ENCODE measurements at regions not wholly inside any gene's neighbourhood (a gene's known extent, or its start where the extent isn't known, plus 50 kb on each side); places are given as distances from the start of the nearest gene placed in this dataset.

DNA sequence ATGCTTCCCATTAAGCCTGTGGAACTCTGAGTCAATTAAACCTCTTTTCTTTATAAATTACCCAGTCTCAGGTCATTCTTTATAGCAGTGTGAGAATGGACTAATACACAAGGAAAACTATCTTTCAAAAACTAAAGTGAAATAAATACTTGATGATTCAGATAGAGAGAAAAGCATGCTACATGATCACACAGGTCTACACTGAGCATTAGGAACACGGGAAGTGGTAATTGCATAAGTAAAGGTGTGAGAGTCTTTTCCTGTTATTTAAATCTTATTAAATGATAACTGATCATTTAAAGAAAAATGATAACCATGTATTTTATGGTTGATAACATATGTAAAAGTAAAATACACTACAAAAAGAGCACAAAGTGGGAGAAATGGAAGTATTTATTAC is 812.0 kb upstream of the RAB6C start:
- Histone ChIP-seq H3K27me3 (replicated peaks; ENCODE audit: control insufficient read depth, insufficient read depth, low read length, poor library complexity, severe bottlenecking) (no peaks in the 10 kb centered on the region), H3K27ac (ENCODE audit: insufficient read depth, low read length, poor library complexity, severe bottlenecking) (no peak overlapping the region), H3K9me3 (ENCODE audit: control insufficient read depth, low read length) (no peaks in the 10 kb centered on the region), H3K4me1 (ENCODE audit: control insufficient read depth, insufficient read depth, low read length, poor library complexity, severe bottlenecking) (no peaks in the 10 kb centered on the region), H3K4me3 (ENCODE audit: insufficient read depth, low read depth, low read length, poor library complexity, severe bottlenecking) (no peak overlapping the region), H3K36me3 (ENCODE audit: control insufficient read depth, insufficient read depth, low read length) (no peaks in the 10 kb centered on the region)
- no peak for DNase-seq

DNA sequence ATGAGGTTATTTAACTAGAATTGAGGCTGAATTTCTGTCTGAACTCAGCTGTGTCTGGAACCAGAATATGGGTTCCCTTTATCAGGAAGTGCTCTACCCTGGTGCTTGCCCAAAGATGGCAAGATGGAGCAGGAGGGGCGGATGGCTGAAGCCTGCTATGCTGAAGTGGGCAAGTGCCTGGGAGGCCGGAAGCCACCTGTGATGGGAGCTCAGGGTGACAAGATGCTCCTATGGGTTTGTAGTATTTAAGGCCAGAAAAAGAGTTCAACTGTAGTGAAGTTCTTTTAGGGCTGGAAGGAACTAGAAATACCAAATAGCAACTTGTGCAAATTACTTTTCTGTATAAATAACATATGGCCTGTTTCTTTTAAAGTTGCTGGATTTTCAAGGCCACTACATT is 808.9 kb upstream of the RAB6C start:
- Histone ChIP-seq H3K27me3 (replicated peaks; ENCODE audit: control insufficient read depth, insufficient read depth, low read length, poor library complexity, severe bottlenecking) (no peaks in the 10 kb centered on the region), H3K9me3 (ENCODE audit: control insufficient read depth, low read length) (no peaks in the 10 kb centered on the region), H3K27ac (ENCODE audit: insufficient read depth, low read length, poor library complexity, severe bottlenecking) (no peak overlapping the region), H3K36me3 (ENCODE audit: control insufficient read depth, insufficient read depth, low read length) (no peaks in the 10 kb centered on the region), H3K4me3 (ENCODE audit: insufficient read depth, low read depth, low read length, poor library complexity, severe bottlenecking) (no peak overlapping the region), H3K4me1 (ENCODE audit: control insufficient read depth, insufficient read depth, low read length, poor library complexity, severe bottlenecking) (no peaks in the 10 kb centered on the region)
- DNase-seq: no peak

DNA sequence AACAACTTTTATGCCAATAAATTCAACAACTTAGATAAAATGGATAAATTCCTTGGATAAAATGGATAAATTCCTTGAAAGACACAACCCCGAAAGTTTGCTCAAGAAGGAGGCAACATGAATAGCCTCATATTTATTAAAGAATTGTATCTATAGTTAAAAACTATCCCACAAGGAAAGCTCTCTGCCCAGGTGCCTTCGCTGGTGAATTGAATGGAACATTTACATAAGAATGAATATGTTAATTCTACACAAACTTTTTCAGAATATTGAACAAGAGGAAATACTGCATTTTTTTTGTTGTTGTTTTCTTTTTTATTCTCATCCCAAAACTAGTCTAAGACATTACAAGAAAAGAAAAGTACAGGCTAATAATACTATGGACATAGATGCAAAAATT is 805.3 kb upstream of the RAB6C start:
- no peaks in the 10 kb centered on the region for H3K27me3 ChIP-seq (replicated peaks; ENCODE audit: control insufficient read depth, insufficient read depth, low read length, poor library complexity, severe bottlenecking)
- H3K4me1 ChIP-seq (ENCODE audit: control insufficient read depth, insufficient read depth, low read length, poor library complexity, severe bottlenecking): no peaks in the 10 kb centered on the region
- DNase-seq: no peak
- no peaks in the 10 kb centered on the region for H3K9me3 ChIP-seq (ENCODE audit: control insufficient read depth, low read length)
- H3K27ac ChIP-seq (ENCODE audit: insufficient read depth, low read length, poor library complexity, severe bottlenecking): no peak overlapping the region
- no peak overlapping the region for H3K4me3 ChIP-seq (ENCODE audit: insufficient read depth, low read depth, low read length, poor library complexity, severe bottlenecking)
- no peaks in the 10 kb centered on the region for H3K36me3 ChIP-seq (ENCODE audit: control insufficient read depth, insufficient read depth, low read length)

DNA sequence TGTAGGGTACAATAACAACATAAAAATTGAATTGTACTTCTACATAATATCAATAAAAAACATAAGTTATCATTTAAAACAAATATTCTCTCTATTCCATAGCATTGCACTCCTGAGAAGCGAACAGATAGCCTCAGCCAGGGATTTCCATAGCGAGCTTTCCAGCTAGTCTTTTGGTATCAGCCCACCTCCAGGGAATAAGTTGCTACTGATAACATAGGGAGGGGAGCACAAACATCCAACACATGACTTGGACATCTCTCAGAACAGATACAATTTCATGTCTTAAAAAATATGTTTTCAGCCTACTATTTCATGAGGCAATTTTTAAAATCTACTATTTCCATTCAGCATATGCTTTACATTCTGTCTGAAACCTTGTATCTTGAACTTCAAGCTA is 804.4 kb upstream of the RAB6C start:
- Histone ChIP-seq H3K27me3 (replicated peaks; ENCODE audit: control insufficient read depth, insufficient read depth, low read length, poor library complexity, severe bottlenecking) (no peaks in the 10 kb centered on the region), H3K9me3 (ENCODE audit: control insufficient read depth, low read length) (no peaks in the 10 kb centered on the region), H3K27ac (ENCODE audit: insufficient read depth, low read length, poor library complexity, severe bottlenecking) (no peak overlapping the region), H3K4me1 (ENCODE audit: control insufficient read depth, insufficient read depth, low read length, poor library complexity, severe bottlenecking) (no peaks in the 10 kb centered on the region), H3K36me3 (ENCODE audit: control insufficient read depth, insufficient read depth, low read length) (no peaks in the 10 kb centered on the region), H3K4me3 (ENCODE audit: insufficient read depth, low read depth, low read length, poor library complexity, severe bottlenecking) (no peak overlapping the region)
- DNase-seq: no peak

DNA sequence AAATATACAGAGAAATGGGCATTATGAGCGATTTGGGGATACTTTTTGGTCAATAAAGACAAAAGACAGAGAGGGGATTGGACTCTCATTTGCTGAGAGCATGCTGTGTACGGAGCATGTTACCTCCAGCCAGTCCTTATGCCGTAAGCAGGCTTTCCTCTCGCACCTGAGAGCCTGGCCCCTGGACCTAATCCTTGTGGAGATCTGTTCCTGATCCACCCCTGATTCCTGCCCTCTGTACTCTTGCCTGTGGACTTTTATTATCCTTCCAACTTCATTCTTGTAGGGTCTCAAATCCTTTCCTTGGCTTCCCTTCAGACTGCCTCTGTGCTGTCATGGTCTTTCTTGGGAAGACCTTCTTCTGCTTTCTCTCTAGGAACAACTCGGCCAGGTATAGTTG is 803.1 kb upstream of the RAB6C start:
- Histone ChIP-seq H3K36me3 (ENCODE audit: control insufficient read depth, insufficient read depth, low read length) (no peaks in the 10 kb centered on the region), H3K27me3 (replicated peaks; ENCODE audit: control insufficient read depth, insufficient read depth, low read length, poor library complexity, severe bottlenecking) (no peaks in the 10 kb centered on the region), H3K9me3 (ENCODE audit: control insufficient read depth, low read length) (no peaks in the 10 kb centered on the region), H3K27ac (ENCODE audit: insufficient read depth, low read length, poor library complexity, severe bottlenecking) (no peak overlapping the region), H3K4me1 (ENCODE audit: control insufficient read depth, insufficient read depth, low read length, poor library complexity, severe bottlenecking) (no peaks in the 10 kb centered on the region), H3K4me3 (ENCODE audit: insufficient read depth, low read depth, low read length, poor library complexity, severe bottlenecking) (no peak overlapping the region)
- no peak for DNase-seq

DNA sequence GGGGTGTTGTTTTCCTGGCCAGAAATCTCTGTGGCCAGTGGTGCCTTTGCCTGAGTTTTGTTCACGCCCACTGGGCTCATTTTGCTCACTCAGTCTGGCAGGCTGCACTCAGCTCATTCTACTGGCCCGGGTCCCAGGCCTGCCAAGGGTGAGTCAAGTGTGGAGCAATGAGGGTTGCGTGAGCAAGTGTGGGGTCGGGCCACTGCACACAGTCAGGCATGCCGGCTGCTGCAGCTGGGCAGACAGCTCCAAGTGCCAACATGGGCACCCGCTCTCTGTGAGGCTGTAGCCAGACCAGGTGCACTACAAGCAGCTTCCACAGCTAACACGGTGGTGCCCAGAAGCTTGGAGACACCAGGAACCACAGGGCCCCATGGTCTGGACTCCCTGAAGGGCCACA is 801.1 kb upstream of the RAB6C start:
- H3K4me1 ChIP-seq (ENCODE audit: control insufficient read depth, insufficient read depth, low read length, poor library complexity, severe bottlenecking): no peaks in the 10 kb centered on the region
- H3K27me3 ChIP-seq (replicated peaks; ENCODE audit: control insufficient read depth, insufficient read depth, low read length, poor library complexity, severe bottlenecking): no peaks in the 10 kb centered on the region
- H3K9me3 ChIP-seq (ENCODE audit: control insufficient read depth, low read length): no peaks in the 10 kb centered on the region
- H3K27ac ChIP-seq (ENCODE audit: insufficient read depth, low read length, poor library complexity, severe bottlenecking): no peak overlapping the region
- H3K4me3 ChIP-seq (ENCODE audit: insufficient read depth, low read depth, low read length, poor library complexity, severe bottlenecking): no peak overlapping the region
- H3K36me3 ChIP-seq (ENCODE audit: control insufficient read depth, insufficient read depth, low read length): no peaks in the 10 kb centered on the region
- DNase-seq: no peak

DNA sequence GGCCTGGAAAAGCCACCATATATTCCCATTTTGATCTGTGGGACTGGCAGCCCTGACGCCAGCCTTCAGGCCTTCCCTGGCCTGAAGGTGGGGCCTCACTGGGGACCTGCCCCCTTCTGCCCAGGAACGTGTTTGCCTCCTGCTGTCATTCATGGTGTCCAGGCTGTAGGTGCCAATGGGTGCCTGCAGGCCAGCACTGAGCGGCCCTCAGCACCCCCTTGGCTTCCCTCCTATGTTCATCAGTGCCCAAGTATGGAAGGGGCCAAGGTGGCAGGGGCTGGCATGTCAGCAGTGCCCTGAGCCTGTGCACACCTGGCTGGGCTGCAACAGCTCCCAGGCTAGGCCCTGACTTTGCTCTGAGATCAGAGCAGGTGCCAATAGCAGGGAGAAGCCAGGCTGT is 800.3 kb upstream of the RAB6C start:
- no peak overlapping the region for H3K27ac ChIP-seq (ENCODE audit: insufficient read depth, low read length, poor library complexity, severe bottlenecking)
- DNase-seq: no peak
- H3K4me1 ChIP-seq (ENCODE audit: control insufficient read depth, insufficient read depth, low read length, poor library complexity, severe bottlenecking): no peaks in the 10 kb centered on the region
- no peak overlapping the region for H3K4me3 ChIP-seq (ENCODE audit: insufficient read depth, low read depth, low read length, poor library complexity, severe bottlenecking)
- no peaks in the 10 kb centered on the region for H3K36me3 ChIP-seq (ENCODE audit: control insufficient read depth, insufficient read depth, low read length)
- no peaks in the 10 kb centered on the region for H3K9me3 ChIP-seq (ENCODE audit: control insufficient read depth, low read length)
- H3K27me3 ChIP-seq (replicated peaks; ENCODE audit: control insufficient read depth, insufficient read depth, low read length, poor library complexity, severe bottlenecking): no peaks in the 10 kb centered on the region

DNA sequence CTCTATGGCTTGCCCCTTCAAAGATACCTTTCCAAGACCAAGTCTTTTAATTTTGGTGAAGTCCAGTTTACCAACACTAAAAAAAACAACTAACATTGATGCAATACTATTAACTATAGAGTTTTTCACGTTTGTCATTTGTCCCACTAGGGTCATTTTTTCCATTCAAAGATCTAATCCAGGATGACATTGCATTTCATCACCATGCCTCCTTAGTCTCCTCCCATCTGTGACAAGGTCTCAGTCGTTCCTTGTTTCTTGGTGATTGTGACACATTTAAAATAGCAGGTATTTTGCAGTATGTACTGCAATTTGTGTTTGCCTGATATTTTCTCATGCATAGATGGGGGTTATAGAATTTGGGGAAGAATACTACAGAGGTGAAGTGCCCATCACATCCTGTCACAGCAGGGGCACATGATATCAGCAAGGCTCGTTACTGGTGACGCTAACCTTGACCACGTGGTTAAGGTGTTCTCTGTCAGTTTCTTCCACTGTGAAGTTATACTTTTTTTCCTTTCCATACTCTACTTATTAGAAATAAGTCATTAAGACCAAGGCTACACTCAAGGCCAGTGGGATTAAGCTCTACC is 799.2 kb upstream of the RAB6C start:
- Histone ChIP-seq H3K27me3 (replicated peaks; ENCODE audit: control insufficient read depth, insufficient read depth, low read length, poor library complexity, severe bottlenecking) (no peaks in the 10 kb centered on the region), H3K27ac (ENCODE audit: insufficient read depth, low read length, poor library complexity, severe bottlenecking) (no peak overlapping the region), H3K9me3 (ENCODE audit: control insufficient read depth, low read length) (no peaks in the 10 kb centered on the region), H3K4me1 (ENCODE audit: control insufficient read depth, insufficient read depth, low read length, poor library complexity, severe bottlenecking) (no peaks in the 10 kb centered on the region), H3K36me3 (ENCODE audit: control insufficient read depth, insufficient read depth, low read length) (no peaks in the 10 kb centered on the region), H3K4me3 (ENCODE audit: insufficient read depth, low read depth, low read length, poor library complexity, severe bottlenecking) (no peak overlapping the region)
- no peak for DNase-seq

DNA sequence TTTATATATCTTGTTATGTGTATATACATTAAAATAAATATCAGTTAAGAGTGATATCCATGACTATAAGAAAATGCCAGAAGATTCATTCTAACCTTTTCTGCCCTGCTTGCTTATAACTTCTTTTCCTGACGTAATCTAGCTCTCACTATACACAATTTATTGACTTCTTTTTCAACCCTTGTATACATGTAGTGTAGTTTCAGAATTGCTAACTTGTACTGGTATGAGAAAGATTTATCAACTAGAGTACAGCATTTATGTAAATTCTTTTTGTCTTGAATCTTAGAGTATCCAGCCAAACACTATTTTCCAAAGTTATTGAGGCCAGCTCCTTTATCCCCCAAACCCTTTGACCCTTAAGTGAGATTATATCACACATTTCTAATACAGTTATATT is 798.0 kb upstream of the RAB6C start:
- H3K4me3 ChIP-seq (ENCODE audit: insufficient read depth, low read depth, low read length, poor library complexity, severe bottlenecking): no peak overlapping the region
- no peak for DNase-seq
- H3K9me3 ChIP-seq (ENCODE audit: control insufficient read depth, low read length): no peaks in the 10 kb centered on the region
- no peaks in the 10 kb centered on the region for H3K4me1 ChIP-seq (ENCODE audit: control insufficient read depth, insufficient read depth, low read length, poor library complexity, severe bottlenecking)
- no peaks in the 10 kb centered on the region for H3K36me3 ChIP-seq (ENCODE audit: control insufficient read depth, insufficient read depth, low read length)
- no peak overlapping the region for H3K27ac ChIP-seq (ENCODE audit: insufficient read depth, low read length, poor library complexity, severe bottlenecking)
- no peaks in the 10 kb centered on the region for H3K27me3 ChIP-seq (replicated peaks; ENCODE audit: control insufficient read depth, insufficient read depth, low read length, poor library complexity, severe bottlenecking)

DNA sequence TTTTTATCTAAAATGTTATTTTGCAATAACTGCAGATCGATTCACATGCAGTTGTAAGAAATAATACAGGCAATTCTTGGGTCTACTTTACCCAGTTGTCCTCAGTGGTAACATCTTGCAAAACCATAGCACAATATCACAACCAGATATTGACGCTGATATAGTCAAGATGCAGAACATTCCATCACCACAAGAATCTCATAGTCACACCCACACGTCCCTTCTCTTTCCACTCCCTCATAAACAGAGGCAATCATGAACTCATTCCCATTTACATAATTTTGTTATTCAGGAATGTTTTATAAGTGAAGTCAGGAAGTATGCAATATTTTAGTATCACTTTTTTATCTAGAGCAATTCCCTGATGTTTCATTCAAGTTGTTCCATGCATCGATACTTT is 797.5 kb upstream of the RAB6C start:
- no peak overlapping the region for H3K27ac ChIP-seq (ENCODE audit: insufficient read depth, low read length, poor library complexity, severe bottlenecking)
- no peaks in the 10 kb centered on the region for H3K4me1 ChIP-seq (ENCODE audit: control insufficient read depth, insufficient read depth, low read length, poor library complexity, severe bottlenecking)
- H3K27me3 ChIP-seq (replicated peaks; ENCODE audit: control insufficient read depth, insufficient read depth, low read length, poor library complexity, severe bottlenecking): no peaks in the 10 kb centered on the region
- no peak for DNase-seq
- no peaks in the 10 kb centered on the region for H3K9me3 ChIP-seq (ENCODE audit: control insufficient read depth, low read length)
- H3K36me3 ChIP-seq (ENCODE audit: control insufficient read depth, insufficient read depth, low read length): no peaks in the 10 kb centered on the region
- no peak overlapping the region for H3K4me3 ChIP-seq (ENCODE audit: insufficient read depth, low read depth, low read length, poor library complexity, severe bottlenecking)

DNA sequence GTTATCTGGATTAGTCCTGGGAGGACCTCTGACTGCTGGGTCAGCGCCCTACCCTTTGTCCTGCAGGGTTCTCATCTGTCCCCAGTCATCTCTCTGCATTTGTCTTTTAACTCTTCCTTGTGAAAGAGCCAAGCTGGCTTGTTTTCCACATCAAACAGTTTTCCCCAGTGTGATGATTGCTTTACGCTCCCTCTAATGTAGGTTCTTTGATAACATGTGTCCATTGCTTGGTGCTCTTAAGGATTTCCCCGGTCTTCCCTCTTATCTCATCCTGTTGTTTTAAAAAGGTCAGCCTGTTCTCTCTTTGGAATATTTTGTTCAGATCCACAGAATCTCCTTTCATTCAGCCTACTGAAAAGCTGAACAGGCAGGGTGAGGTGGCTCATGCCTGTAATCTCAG is 792.1 kb upstream of the RAB6C start:
- Histone ChIP-seq H3K9me3 (ENCODE audit: control insufficient read depth, low read length) (no peaks in the 10 kb centered on the region), H3K4me3 (ENCODE audit: insufficient read depth, low read depth, low read length, poor library complexity, severe bottlenecking) (no peak overlapping the region), H3K27me3 (replicated peaks; ENCODE audit: control insufficient read depth, insufficient read depth, low read length, poor library complexity, severe bottlenecking) (no peaks in the 10 kb centered on the region), H3K27ac (ENCODE audit: insufficient read depth, low read length, poor library complexity, severe bottlenecking) (no peak overlapping the region), H3K36me3 (ENCODE audit: control insufficient read depth, insufficient read depth, low read length) (no peaks in the 10 kb centered on the region), H3K4me1 (ENCODE audit: control insufficient read depth, insufficient read depth, low read length, poor library complexity, severe bottlenecking) (no peaks in the 10 kb centered on the region)
- DNase-seq: no peak
